SIG-M5 (cell line): ENCODE measurements at regions not wholly inside any gene's neighbourhood (a gene's known extent, or its start where the extent isn't known, plus 50 kb on each side); places are given as distances from the start of the nearest gene placed in this dataset.
"Not testable (repeated sequence)": the region's sequence is repeated elsewhere in the genome, so short reads cannot be mapped to it uniquely, and the experiment has no call there.

ENCODE experiments used
- DNase-seq: peaks from one replicate; lab custom pipeline; 2025; lab: John Stamatoyannopoulos, UW

DNA sequence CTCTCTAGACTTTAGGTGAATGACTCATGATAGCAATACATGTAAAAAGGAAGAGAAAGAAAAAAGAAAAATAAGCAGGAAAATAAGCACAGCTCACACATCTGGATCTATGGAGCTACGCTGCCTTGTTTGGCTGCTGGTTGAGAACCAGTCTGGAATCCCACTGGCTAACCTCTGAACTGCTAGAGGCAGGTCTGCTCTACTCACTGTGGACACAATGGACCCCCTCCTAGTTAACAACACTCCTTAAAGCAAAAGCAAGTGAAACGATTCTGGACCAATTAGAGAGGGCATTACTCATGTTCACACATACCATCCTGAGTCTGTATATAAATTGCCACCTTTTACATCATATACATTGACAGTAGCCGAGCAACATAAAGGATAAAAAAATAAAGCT is 383.2 kb upstream of the FLRT2 start:
- DNase-seq = no peak

DNA sequence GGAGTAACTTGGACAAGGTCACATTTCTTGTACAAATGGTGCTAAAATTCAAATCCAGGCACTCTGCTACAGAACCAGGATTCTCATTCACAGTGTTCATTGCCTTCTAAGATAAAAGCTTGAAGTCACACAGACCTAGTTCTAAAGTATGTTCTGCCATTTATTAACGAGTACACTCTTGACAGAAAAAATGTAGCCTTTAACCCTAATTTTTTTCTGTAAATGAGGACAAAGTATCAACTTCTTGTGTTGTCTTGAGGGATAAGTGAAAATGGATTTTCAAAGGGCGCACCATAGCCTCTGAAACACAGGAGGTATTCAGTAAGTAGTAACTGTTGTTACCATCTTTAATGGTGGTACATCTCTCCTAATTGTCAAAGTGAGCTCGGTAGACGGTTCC is 379.8 kb upstream of the FLRT2 start:
- DNase-seq = no peak

DNA sequence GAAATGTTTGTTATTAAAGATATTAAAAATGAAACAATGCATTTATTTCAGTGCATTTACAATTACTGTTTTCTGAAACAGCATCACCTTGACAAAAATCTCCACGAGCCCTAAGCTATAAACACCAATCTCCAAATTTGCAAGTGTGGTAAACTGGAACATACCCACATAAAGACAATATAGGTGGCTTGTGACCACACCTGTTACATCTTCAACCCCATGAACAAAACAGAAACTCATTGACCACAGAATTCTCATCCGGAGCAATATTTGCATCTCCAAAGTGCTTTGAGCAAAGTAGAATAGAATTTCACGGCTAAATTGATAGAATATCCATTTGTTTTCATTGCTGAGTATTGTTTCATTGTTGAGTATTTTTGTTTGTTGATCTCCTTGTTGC is 375.2 kb upstream of the FLRT2 start:
- no peak for DNase-seq

DNA sequence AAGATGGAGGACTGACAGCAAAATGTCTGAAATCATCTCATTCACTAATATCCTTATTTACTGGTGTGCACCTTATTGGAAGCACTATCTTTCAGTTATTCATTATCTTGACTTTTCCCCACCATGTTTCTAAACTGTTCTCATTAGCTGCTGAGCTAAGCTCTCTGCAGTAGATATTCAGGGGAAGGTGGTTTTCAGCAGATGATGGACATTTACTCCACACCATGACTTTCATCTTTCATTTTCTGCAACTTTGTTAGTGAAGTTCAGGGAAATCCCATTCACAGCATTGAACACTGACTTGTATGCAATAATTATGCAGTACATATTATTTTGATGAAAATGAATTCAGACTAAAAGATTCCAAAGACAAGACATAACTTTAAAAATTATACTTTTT is 373.6 kb upstream of the FLRT2 start:
- no peak for DNase-seq

DNA sequence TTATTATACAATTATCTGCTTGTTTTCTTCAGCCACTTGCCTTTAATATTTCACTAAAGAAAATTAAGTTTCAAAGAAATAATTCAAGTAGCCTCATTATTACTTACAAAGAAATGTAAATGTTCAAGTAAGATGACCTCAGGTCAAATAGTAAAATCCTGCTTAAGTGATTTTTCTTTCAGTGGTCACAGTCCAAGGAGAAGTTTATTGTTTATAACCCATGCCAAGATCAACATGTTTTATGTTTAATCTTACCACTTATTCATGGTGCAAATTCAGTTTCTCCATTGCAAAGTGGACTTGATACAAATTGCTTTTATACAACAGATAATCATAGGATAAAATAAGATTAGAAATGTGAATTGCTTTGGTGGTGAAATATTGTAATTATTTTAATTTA is 370.2 kb upstream of the FLRT2 start:
- no peak for DNase-seq

DNA sequence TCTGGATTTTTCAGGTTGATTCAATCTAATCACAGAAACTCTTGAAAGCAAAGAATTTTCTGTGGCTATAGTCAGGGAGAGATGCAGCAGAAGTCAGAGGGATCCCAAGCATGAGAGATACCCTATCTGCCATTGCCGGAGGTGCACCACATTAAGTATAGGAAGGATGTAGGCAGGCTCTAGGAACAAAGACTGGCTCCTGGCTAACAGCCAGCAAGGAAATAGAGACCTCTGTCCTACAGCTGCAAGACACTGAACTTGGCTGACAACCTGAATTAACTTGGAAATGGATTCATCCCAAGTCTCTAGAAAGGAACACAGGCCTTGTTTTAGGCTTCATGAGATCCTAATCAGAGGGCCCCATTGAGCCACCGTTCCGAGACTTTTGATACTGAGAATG is 364.9 kb upstream of the FLRT2 start:
- DNase-seq = no peak

DNA sequence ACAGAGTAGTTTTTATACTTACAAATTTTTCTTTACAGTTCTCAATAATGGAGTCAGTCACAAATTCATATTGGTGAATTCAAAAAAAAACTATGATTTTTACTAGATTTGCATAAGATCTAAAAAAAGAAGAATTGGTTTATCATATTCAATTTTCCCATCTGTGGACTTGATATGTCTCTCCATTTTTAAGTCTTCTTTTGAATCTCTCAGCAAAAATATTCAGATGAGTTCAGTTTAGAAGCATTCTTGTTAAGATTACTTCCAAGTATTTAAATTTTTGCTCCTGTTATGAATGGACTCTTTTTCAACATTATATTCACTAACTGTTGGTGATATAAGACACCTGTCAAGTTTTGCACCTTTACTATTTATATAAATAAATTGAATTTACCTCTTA is 360.6 kb upstream of the FLRT2 start:
- no peak for DNase-seq

DNA sequence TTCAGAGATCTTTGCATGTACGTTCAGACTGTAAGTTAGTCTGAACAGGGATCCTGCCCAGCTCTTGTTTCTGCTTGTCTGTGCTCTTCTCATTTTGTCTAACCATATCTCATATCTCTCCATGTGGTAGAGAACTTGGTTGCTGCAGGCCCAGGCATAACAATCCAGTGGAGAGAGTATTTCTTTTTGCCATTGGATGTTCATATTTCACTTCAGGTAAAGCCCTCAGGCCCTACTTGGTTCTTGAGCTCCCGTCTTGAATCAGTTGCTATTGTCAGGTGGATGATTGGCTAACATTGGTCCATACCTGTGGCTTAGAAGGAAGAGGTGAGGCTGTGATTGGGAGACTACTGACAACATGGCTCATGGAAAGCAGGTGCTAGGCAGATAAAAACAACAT is 357.7 kb upstream of the FLRT2 start:
- DNase-seq = no peak

DNA sequence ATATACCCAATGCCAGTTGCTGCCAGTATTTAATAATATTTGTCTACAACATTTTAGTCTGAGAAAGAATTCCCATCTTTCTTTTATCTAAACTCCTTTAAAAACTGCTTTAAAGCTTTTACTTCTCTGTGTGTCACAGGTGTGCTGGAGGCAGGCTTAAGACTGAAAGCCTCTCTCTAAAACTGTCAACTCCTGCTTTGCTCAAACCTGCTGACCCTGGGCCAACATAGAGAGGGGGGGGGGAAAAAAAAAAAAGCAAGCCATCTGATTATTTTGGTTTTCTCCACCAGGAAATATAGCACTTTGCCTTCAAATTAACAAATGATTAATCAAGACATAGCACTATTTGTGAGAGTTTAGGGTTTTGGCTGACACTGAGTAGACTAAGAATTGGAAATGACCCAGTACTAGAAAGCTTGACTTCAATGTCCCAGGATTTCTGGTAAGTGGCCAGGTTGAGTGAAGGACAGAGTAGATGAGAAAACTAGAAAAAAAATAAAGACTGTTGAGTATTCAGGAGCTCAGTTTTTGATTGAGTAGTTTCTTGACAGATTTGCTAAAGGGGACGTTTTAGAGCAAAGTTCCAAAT is 357.0 kb upstream of the FLRT2 start:
- DNase-seq = no peak

DNA sequence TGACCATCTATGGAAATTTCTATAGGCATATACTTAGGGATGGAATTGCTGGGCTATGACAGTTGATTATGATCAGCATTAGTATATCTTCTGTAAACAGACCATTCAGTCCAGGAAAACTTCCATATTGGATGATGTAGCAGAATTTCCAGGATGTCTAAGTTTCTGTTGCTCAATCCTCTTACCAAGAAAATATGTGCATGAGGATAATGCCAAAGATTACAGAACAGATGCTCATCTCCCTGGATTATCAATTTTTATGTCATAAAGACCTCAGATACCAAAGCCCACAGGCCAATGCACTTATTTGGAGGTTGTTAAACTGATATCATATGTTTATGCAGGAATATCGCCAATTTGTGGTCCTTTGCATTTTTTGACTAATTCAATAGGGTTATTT is 354.4 kb upstream of the FLRT2 start:
- no peak for DNase-seq

DNA sequence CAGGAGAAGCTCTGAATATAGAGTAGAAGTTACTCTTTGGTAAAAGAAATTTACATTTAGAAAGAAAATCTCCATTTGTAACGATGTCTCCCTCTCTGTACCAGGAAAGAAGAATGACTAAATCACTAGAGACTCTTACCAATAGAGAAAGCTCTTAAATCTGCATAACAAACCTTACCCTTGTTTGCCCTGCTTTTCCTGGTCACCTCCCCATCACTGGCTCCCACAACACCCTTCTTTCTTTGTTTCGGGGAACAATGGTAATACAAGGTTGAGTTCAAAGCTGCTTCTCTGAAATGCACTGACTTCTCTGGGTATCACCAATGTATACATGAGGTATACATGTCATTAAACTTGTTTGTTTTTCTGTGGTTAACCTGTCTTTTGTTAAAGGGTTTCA is 351.1 kb upstream of the FLRT2 start:
- DNase-seq = no peak

DNA sequence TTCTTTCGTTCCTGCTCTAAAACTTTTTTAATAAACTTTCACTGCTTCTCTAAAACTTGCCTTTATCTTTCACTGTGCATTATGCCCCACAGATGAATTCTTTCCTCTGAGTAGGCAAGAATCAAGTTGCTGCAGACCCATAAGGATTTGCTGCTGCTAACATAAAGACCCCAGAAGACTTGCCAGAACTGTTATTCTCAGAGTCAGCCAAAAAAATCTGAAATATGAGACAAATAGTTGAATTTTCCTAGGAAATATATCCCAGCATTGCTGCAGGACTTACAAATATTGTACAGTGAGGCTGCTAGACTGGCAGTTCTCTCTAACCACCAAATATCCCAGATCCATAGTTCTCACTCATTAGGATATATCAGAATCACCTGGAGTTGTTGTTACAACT is 349.1 kb upstream of the FLRT2 start:
- DNase-seq = no peak

DNA sequence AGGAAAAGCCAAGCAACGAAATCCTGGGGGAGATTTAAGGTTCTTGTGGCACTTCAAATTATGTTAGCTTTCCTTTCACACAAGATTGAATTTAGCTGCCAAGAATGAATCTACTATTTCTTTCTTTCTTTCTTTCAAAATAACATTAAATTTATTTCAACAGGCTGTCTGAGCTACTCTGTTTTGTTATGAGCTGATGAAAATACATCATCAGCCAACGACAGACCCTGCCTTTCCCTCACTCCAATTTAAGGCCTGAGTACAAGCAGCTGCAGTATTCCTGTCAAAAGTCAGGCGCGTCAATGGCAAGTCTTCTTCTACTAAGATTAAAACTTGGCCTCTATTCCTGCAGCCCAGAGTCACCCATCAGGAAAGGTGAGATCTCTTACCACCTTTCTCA is 347.7 kb upstream of the FLRT2 start:
- no peak for DNase-seq

DNA sequence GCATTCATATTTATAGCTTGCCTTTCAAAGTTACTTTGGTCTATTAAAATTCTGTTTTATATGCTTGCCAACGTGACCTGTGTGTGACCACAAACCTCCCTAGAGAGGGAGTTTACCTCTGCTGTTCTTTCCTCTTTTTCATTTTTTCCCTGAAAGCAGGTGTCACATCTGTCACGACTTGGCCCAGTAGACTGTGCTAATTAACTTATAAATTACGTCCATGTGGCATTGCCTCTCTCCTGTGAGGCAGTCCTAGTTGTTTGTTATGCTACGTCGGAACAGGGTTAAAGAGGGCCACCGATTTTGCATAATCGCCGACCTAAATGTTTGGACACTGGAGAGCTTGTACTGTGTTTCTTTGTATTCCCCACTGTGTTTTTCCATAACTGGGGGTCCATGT is 343.9 kb upstream of the FLRT2 start:
- DNase-seq = no peak

DNA sequence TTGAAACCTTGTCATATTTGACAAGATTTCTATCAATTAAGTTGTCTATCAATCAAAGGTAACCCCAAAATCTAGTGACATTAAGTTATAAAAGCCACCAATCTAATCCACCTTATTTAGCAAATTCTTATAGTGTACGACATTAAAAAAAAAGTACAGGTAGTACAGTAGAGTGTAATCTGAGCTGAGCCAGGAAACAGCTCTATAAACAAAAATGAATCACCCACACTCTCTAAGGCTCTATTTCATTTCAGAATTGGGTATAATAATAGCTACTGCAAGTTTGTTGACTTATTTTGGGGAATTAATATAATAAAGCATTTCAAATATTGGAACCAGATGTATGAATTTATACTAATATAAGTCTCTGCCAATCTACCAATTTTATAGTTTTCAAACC is 342.4 kb upstream of the FLRT2 start:
- DNase-seq = no peak

DNA sequence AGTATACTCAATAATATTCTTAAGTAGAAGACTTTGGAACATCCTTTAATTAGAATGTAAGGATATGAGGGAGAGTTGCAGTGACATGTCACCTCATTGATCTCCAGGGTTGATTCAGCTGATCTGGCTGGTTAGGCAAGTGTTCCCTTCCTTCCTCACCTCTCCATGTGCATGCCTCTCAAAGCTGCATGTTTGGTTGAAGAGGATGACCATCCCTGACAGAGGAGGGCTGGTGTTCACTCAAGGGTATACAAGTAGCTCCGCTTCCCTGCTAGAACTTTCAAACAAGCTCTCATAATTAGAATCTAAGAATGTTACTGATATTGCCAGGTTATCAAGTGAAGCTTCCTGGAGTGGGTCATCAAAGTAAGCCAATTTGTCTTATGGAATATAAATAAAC is 341.1 kb upstream of the FLRT2 start:
- DNase-seq = no peak

DNA sequence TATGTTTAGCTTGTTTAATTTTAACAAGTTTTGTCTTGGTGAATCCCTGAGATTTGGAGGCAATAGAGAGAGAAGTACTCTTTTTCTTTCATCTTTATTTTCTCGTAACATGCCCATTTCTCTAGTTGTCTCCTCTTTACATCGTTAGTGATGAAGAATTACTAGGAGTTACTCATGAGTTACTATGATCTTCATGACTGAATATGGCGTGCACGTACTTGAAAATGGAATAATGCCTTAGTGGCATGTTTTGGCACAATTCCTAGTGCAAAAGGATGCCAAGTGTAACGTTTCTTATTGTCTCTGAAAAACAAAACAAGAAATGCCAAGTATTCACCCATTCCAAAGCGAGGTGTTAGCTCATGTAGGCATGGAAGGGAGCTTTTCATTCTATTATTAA is 340.7 kb upstream of the FLRT2 start:
- not testable (repeated sequence) for DNase-seq

DNA sequence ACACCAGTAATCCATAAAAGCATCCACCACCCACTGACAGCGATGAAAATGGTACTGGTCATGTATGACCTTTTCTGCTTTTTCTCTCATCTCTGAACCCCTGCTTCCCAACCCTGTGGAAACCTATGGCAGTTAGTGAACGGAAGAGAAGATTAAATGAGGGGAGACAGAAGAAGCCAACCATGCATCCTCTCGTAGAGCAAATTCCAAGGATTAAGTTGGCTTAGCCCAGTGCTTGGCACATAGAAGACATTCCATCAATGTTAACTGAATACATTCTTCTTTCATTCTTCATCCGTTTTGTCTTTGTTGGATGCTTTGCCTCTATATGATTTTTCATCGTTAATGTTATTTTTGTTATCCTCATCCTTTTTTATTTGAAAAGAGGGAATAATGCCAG is 339.7 kb upstream of the FLRT2 start:
- no peak for DNase-seq

DNA sequence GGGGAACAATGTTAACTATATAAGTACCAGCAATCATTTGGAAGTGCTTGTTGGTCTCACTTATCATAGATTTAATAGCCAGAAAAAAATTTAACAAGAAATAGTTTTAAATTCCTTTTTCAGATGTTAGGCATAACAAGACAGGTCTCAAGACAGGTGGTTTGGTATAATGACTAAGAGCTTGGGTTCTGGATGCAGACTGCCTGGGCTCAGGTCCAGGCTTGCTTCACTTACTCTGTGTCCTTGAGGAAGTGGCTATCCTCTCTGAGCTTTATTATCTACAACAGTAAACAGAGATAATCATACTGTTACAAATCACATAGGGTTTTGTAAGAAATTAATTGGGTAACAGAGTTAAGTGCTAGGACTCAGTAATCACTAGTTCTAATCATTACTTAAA is 338.0 kb upstream of the FLRT2 start:
- DNase-seq = no peak

DNA sequence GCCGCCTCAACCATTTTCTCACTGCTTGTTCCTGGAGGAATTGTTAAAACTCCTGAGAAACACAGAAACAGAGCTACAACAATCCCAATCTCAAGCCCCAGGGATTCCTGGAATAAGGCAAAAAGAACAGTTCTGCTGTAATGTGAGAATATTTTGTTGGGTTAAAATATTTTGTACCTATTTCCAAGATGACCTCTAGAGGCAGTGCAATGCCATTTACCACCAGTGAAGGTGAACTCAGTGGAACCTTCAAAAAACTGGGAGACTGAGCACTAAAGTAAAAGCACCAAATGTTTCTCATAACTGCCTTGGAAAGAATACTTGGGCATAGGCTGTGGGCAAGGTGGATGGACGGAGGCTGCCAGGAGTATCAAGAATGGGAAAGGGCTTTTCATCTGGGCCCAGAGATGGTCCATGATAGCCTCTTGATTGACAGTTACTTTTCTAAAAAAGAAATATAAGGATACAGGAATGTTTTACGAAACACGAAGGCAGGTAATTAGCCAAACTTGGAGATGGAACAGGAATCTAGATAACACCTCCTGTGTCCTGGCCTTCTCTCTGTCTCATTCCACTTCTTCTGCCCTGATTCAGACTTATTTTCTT is 334.0 kb upstream of the FLRT2 start:
- DNase-seq = no peak

DNA sequence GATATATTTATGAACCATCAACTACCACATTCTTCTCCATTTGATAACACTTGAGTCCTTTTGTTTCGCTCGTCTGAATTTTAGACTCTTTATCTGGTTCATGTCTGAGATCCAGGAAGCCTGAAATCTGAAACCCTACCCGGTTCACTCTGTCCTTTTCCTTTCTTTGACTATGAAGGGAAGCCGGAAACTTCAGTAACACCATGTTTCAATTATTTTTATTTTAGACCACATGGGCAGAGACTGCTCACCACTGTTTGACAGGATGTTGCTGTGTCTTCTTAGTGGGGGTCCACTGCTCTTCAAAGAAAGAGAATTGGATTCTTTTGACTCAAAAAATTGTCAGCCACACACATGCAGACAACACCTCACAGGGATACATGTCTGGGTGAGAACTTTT is 331.9 kb upstream of the FLRT2 start:
- no peak for DNase-seq

DNA sequence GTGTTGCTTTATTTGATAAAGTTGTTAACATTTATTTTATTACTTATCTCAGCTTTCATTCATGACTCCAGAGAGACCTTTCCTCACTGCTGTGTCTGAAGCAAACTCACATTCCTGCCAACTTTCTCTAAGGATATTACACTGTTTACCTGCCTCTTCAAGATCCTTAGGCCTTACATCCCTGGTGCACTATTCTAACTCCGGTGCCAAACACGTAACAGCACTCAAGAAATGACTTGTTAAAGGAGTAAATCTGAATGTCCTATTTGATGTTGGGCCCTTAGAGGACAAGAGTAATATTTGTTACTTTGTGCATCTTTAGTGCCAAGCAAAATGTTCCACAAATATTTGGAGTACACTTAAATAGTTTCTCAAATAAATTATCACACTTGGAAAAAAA is 324.1 kb upstream of the FLRT2 start:
- DNase-seq = no peak

DNA sequence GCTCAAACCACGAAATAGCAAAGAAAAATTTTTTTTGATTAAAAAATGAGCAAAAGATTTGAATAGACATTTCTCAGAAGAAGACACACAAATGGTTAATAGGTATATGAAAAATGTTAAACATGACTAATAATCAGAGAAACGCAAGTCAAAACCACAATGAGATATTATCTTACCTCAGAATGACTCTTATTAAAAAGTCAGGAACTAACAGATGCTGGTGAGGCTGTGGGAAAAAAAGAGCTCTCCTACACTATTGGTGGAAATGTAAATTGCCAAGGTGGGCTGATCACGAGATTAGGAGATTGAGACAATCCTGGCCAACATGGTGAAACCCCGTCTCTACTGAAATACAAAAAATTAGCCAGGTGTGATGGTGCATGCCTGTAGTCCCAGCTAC is 315.5 kb upstream of the FLRT2 start:
- no peak for DNase-seq

DNA sequence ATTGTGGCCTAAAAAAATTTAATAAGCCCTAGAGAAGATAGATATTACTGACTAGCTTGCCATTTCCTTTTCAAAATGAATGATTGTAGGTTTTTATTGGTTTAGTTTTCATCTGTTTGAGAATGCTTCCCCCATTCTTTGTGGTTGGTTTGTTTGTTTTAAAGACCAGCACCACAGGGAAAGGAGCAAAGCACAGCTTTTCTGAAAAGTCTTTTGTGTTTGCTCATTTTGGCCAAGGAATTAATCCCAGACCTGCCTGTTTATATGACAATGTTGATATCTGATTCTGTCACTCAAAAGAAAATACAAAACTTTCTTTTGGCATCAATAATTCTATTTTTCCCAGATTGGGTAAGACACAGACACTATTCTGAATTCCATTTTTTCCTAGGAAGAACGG is 312.5 kb upstream of the FLRT2 start:
- DNase-seq = no peak

DNA sequence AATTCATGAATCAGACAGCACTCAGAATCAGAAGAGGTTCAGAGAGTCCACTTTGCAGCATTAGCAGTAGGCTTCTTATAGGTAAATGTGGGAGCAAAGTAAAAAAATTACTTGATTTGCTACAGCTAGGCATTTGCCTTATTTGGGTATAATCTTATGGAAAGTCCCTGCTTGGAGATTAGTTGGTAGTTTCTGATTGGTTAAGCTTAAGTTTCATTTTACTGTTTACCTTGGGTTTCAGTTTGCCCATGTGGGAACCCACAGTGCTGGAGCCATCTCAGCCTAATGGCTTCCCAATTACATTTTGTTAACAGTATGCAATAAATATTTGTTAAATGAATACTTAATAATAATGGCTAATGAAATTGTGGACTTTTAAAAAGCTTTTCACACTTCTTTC is 311.0 kb upstream of the FLRT2 start:
- DNase-seq = no peak
